Activated CD4-positive, alpha-beta T cell treated with anti-CD3 and anti-CD28 coated beads, Interleukin-2, amount 50 U/mL, for 24 hours (primary cell): ENCODE measurements at regions not wholly inside any gene's neighbourhood (a gene's known extent, or its start where the extent isn't known, plus 50 kb on each side); places are given as distances from the start of the nearest gene placed in this dataset.

ENCODE experiments used
- DNase-seq, 2 donors: peaks; one replicate each; pipeline ENCODE4 v3.0.0-alpha.2; 2020; ENCODE audit warnings: low read depth in 1 of 2, low spot score in 1 of 2

DNA sequence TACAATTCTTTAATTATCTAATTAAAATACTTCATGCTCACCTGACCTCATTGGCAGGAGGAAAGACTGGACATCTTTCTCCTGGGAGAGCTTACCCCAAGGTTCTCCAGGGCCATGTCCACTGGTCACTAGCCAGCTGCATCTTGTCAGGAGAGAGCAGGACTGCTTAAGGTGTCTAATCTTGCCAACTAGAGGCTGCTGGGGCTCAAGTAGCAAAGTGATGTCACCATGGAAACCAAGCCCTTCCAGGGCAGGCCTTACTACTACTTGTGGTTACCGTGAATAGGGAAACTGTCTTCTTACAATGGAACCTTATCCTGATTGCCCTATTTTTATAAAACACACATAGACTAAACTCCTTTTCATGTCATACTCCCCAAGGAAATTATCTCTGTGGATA is 376.4 kb downstream of the SNAPC1 start:
- no peak for DNase-seq

DNA sequence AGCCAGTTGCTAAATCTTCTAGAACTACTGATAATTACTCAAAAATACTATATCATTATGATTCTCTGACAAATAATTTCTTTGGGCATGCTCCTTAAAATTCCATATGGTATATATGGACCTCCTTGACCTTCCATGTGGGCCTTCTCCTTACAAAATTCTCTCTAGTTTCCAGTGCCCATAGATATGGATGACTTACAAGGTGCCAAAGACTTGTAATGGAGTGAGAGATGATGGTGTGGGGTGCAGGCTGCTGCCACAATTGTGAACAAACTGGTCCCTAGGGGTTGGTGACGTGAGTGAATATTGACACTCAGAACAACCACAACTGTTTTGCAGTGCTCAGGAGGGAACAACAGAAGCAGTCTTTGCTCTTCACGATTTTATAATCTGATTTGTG is 378.9 kb downstream of the SNAPC1 start:
- no peak for DNase-seq

DNA sequence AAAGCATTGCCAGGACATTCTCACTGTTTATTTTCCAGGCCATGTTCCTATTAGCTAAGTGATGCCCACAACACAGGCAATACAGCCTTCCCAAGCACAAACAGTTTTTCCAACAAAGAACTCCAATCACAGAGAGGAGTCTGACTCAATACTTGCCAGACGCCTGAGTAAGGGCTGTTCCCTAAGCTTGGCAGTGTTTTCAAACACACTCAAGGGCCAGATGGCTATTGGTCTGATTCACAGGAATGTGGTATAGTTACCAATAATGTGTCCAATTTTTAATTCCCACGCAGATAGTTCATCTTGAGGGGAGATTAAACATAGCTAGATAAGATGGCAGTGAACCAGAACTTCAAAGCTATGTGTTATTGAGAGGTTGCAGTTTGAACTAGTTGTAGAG is 381.0 kb downstream of the SNAPC1 start:
- DNase-seq: no peak

DNA sequence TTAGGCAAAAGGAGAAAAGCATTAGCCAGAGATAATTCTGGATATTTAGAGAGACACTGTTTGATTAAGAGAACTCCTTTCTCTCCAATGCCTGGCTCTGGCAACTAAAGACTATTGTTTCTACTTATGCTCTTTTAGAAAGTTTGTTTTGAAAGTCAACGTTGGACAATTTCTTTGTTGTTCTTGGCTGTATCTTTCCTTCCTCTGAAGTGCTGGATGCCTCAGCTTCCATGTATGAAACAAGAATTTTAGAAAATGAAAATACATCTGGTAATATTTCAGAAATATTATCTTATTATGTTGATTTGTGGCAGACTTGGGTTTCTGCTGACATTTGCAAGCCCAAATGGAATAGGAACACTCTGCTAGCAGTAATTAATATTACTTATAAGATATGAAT is 382.6 kb downstream of the SNAPC1 start:
- no peak for DNase-seq

DNA sequence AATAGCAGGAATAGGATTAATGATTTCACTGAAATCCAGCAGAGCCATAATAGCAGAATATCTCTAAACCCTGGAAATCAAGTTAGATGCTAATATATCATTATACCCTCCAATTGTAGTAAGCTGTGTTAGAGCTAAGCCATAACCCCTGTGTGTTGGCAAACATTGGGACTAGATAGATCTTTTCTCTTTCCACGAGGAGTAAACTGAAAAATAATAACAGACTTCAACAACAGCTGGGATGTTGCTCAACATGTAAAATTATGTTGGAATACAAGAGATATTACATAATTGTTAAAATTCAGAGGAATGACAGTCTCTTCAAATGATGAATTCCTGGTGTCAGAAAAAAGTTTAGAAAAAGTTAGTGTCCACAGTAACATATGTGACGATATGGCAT is 383.8 kb downstream of the SNAPC1 start:
- no peak for DNase-seq

DNA sequence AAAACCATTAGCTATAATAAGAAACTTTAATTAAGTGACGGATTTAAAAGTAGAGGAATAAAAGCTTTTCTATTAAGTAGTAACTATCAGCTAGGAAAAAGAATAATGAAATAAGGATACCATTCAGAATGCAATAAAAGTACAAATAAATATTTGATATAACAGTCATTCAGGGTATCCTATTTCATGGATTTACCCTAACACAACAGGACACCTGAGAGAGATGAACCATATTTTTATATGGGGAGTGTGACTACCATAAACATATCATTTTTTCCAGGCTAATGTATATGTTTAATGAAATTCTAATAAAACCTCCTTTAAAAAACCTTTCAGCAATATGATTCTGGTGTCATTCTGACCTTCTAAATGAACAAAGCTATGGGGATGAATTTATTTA is 393.8 kb downstream of the SNAPC1 start:
- DNase-seq: no peak

DNA sequence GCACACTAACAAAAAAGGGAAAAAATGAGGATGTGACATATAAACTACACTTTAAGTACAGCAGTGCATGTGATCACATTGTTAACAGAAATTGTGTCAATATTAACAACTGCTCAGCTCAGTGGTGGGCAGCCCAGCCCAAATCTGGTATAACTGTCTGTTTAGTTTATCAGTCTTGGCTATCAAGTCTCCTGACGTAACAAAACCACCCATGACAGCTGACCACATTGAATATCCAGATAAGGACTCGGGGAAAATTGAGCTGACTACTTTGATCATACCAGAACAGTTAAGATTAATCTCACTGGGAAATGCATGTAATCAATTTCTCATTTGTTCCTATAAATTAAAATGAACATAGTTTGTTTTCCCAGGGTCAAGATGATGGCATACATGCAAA is 396.6 kb downstream of the SNAPC1 start:
- no peak for DNase-seq

DNA sequence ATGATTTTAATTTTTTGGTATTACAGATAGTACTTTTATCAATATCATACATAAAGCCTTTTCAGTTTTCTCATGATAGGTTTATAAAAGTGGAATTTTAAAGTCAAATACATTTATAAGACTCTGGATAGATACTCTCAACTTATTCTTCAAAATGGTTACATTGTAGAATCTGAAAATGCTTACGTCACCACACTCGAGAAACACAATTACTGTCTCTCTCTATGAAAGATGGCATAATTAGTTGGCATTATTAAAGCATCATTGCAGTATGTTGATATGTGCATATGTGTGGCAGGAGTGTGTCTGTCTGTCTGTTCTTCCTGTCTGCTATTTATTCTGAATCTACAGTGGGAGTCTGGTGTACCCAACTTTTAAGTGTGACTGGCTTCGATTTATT is 397.1 kb downstream of the SNAPC1 start:
- DNase-seq: no peak

DNA sequence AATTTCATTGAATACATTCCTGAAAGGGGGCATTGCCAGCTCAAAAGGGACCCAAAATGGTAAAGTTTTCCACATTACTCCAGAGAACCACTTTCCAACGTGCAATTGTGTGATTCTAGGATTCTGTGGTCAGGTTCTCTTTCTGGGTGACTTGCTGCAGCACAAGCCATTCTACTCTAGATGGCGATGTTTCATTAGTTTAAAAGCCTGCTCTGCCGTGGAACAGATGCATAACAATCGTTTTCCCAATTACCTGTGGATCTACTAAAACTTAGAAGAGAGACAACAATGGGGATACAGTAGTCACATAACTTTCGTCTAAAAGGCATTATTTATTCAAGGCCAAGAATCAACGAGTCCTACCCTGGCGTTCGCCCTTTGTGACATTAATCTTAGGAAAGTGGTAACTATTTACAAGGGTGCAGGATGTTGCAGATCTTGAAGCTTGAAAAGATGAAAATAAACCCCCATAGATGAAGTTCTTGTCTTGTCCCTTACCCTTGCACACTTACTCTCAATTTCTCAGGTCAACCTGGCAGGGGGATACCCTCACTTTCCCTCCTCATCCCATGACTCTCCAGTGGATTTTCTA is 400.9 kb downstream of the SNAPC1 start:
- DNase-seq: peak in 1 of 2 donors; percentile 2

DNA sequence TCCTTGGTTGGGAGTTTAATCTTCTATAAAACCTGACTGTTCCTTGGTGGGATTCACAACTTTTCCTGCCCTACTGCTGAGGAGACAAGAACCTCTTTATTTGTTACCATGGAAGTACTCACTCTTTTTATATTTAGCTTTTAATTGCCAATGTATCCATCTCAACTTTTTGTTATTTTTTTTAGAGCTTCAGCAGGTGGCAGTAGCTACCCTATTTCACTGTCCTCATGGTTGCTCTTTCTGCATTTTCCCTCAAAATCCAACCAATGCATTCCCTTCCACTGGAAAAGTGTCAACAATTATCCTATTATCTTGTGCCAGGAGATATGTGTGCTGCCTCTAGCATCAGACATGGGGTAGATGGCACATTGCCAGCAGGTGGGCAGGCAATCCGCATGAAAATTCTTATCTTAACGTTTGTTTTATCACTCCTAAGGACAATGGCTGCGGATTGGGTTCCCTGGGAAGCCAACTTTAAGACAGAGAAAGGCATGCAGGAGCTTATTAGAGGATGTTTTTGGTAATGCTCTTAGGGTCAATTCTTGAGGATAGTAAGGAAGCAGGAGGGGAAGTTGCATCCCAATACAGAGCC is 406.4 kb downstream of the SNAPC1 start:
- no peak for DNase-seq

DNA sequence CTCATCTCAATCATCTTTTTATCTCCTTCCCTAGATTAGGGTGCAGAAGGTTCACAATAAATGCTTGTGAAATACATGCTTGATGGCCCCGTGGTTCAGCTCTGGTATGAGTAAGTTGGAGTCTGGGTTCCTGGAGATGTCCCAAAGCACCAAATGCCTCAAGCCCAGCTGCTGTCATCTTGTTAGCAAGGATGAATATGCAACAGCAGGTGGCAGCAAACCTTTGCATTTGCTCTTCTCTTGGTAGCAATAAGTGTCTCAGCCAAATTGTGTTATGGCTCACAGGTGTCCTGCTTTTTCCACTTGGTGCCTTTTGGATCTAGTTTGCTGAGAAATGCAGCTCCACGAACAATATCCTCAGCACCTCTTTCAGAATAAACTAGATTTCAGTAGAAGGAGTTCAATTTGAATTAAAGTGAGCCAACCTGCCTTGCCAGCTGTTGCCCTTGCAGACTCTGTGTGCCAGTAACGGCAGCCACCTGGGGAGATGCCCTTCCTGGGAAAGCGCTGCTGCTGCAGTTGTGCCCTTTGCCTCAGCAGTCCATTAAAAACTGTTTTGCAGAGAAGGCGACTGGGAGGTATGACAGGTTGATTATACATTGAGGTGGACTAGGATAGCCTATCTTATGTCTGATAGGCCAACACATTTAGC is 417.3 kb downstream of the SNAPC1 start:
- no peak for DNase-seq

DNA sequence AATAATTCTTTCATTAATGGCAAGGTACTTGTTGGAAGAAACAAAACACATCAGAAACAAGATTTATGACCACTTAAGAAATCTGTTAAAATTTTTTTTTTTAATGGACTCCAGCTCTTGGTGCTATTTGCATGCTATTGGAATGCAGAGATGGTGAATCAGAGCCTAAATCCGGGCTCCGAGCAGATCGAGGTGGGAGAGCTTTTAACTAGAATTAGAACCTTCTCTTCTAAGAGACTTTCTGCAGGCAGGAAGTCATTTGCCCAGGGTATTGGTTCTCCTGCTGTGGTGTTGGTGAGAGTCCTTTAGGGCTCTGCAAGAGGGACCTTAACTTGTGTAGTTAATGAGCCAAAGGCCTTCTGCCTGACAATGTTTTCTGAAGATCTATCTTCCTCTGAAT is 419.4 kb downstream of the SNAPC1 start:
- DNase-seq: no peak

DNA sequence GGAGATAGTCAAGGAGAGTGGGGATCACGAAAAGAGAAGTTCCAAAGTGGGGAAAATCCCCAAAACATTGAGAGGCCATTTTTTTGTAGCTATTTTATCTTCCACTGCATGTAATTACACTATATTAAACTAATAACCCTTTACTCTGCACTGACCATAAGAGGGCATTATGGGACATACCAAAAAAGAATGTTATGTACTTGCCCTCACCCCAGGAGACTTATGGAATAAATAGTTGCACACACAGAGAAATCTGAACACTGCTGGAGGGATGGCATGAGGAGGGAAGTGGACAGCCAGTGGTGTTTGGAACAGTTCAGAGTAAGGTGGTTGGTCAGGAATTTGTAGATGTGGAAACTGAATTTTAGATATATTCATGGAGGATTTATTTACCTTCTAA is 422.9 kb downstream of the SNAPC1 start:
- no peak for DNase-seq

DNA sequence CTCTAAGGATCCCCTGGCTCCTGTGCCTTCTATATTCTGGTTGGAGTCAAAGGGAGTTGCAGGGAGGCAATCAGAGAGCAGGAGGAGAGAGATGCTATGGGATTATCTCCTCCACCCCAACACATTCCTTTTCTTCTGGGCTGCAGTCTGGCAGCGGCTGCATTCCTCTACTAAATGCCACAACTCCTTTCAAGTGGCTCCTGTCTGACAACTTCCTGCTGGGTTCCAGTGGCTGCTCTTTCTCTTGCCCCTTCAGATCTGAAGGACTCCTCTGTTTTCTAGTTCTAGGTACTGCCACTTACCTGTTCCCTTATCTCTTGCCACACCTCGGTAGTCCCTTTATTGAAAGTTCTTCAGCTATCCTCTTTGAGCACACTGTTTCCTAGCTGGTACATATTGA is 425.0 kb downstream of the SNAPC1 start:
- no peak for DNase-seq

DNA sequence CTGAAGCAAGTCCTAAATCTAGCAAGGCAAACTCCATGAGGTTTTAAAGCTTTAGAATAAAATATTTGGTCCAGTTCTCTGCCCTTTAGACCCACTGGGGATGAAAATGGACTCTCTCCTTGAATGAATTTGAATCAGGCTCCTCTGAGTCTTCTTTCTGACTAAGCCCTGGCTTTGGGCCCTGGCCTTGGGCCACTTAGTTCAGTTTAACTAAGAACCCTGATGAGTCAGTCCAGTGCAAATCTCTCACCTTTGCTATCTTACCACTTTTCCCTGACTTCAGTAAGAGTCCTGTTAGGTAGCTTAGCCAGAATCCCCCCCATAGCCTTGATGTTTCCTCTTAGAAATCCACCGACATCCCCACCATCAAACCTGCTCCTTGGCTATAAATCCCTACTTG is 427.5 kb downstream of the SNAPC1 start:
- DNase-seq: no peak

DNA sequence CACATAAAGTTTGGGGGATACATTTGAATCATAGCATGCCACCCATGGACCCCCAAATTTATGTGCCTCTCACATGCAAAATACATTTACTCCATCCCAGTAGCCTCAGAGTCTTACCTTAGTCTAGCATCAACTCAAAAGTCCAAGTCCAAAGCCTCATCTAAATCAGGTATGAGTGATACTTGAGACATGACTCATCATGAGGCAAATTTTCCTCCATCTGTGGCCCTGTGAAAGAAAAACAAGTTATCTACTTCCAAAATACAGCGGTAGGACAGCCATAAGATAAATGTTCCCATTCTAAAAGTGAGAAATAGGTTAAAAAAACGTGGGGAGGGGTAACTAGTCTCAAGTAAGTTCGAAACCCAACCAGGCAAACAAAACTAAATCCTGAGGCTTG is 444.2 kb downstream of the SNAPC1 start:
- no peak for DNase-seq

DNA sequence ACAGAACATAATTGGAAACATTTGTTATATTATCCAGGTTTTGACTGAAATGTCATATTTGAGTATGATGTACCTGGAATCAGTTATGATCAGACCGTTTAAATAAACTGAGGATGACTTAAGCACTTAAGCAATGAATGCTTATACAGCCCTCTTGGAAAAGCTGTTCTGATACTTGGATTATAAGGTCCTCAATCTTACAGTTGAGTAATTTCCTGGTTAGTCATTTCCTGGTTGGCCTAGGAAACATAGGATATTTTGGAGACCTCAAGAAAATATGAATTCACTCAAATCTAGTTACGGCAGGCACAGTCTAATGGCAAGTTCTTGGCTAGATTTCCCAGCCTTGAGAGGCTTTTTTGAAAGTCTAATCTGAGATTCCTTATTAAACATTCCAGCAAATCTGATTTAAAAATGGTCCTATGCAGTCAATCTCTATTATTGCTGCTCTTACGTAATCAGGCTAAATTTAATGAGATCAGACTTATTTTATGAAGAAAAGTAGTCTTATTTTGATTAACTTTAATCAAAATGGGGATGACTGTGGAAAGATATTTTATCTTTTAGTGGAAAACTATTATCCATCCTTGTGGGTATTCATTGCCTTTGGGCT is 447.2 kb downstream of the SNAPC1 start:
- DNase-seq: no peak

DNA sequence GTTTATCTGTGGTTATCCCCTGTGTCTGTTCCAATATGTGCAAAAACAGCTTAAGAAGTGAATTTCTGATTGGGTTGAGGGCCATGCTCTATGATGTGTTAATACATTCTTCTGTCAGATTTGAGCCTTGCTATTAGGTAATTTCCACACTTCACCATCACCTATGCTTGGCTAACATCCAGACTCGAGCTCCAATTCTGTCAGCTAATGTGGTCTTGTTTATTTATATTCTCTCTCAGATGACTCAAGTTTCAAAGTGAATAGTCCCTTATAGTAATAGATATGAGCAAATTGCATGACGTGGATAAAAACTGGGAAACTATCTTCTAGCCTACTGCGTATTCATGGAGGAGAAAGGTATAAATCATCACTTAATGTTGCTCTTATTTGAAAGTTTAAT is 451.3 kb downstream of the SNAPC1 start:
- DNase-seq: no peak

DNA sequence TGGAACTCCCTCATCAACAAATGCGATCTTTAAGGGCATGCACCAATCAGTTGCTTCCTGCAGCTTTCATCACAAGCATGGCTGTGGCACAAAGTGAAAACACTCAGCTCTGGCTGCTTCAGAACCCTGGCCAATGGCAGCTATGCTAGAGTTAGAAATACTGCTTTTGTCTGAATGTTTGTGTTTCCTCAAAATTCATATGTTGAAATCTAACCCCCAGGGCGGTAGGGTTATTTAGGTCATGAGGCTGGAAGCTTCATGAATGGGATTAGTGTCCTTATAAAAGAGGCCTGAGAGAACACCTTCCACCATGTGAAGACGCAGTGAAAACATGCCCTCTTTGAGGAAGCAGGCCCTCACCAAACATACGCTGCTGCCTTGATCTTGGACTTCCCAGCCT is 453.9 kb downstream of the SNAPC1 start:
- DNase-seq: no peak

DNA sequence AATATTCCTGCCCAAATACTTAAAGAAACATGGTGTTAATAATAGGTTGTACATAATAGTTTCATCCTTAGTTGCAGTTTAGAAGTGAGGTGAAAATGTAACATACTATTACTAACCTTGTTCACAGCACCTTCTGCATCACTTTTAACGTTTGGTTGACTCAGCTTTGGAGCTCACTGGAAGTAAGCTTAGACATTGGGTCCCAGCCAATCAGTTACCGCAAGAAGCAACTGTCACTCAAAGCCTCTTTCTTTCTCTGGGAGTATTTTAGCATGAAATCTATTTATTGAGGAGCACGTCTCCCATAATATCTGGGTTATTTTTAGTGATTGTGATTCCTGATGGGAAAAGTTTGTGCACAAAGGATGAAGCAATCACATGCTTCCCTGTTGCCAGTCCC is 472.6 kb downstream of the SNAPC1 start:
- DNase-seq: no peak

DNA sequence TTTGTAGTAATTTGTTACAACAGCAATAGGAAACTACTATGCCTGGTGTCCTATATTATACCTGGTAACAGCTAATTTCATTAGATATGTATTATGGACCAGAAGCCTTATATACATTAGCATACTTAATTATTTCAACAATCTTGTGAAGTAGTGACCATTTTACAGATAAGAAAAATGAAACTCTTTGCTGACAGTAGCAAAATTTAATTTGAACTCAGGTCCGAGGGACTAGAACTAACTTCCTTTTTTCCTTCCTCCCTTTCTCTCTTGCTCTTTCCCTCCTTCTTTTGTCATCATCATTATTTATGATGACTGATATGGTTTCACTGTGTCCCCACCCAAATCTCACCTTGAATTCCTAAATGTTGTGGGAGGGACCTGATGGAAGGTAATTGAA is 482.0 kb downstream of the SNAPC1 start:
- no peak for DNase-seq

DNA sequence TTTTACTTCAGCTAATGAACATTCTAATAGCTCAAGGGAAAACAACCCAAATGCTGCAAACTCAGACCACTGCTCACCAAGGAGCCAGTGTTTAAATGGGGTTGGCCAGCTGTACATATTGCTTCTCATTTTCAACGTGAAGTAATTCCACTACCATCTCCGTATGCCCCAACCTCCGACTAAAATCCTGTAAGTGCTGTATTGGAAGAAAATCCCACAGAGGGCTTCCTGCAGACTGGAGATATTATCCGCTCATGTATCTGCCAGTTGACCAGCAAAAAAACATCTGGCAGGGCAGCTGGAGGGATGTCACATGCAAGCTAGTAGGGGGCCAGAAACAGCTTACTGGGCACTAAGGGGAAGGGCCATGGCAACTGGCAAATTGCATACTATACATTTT is 485.0 kb downstream of the SNAPC1 start:
- DNase-seq: no peak

DNA sequence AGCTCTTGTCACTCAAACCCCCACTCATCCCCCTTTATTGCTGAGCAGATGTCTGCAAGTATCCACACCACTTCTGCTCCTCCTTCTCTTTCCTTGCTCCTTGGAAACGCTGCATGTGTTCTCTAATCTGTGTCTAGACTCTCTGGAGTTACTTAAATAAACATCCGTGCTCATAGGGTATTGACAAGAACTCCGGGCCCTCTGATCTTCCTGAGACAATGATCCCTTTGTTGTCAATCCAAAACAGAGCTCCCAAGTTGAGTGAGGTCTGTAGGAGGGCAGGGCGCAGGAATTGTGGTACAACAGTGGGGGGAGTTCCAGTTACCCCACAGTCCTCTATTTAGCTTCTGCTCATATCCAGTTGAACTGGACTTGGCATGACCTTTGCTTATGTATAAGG is 489.0 kb downstream of the SNAPC1 start:
- no peak for DNase-seq
